Stomach (tissue), 8 donors: ENCODE measurements at regions not wholly inside any gene's neighbourhood (a gene's known extent, or its start where the extent isn't known, plus 50 kb on each side); places are given as distances from the start of the nearest gene placed in this dataset.

Source experiments
- DNase-seq, 2 donors: peaks; one replicate each; pipeline versions ENCODE4 v3.0.0 to v3.0.0-alpha.2; 2013 to 2019
- H3K27ac ChIP-seq, 5 donors: fragments of 200-600 bp in 4 of 5; sonication (generic) in 4 of 5; one replicate each; pipeline ENCODE4 v1.5.1; 2013 to 2019; ENCODE audit warnings: mild to moderate bottlenecking in 1 of 5, moderate library complexity in 1 of 5
- H3K27me3 ChIP-seq, 3 donors: fragments of 200-600 bp; sonication (generic); one replicate each; pipeline ENCODE4 v1.5.1; 2017 to 2019; ENCODE audit warnings: mixed run types in 1 of 3
- H3K36me3 ChIP-seq, 4 donors: fragments of 200-600 bp; sonication (generic); 1 replicate in 3 of 4; 2 replicates in 1 of 4; pipeline ENCODE4 v1.5.1; 2016 to 2019
- H3K4me1 ChIP-seq, 4 donors: fragments of 200-600 bp; sonication (generic); one replicate each; pipeline ENCODE4 v1.5.1; 2016 to 2019
- H3K4me3 ChIP-seq, 4 donors: fragments of 200-600 bp; sonication (generic) in 3 of 4; one replicate each; pipeline ENCODE4 v1.5.1; 2016 to 2019; ENCODE audit warnings: mild to moderate bottlenecking in 1 of 4
- H3K9me3 ChIP-seq, 4 donors: fragments of 200-600 bp; sonication (generic); one replicate each; pipeline ENCODE4 v1.5.1; 2016 to 2019
- EP300 ChIP-seq: sonication (generic); formaldehyde crosslinking; IDR thresholded peaks from one replicate; pipeline ENCODE4 v1.6.1; 2017; ENCODE audit warnings: antibody characterized with exemption
- POLR2A ChIP-seq, 4 donors: fragments of 450-650 bp; IDR thresholded peaks; one replicate each; pipeline ENCODE4 v1.6.1; 2016; ENCODE audit warnings: antibody characterized with exemption in 4 of 4, control low read depth in 2 of 4, mild to moderate bottlenecking in 1 of 4, moderate library complexity in 1 of 4
- POLR2AphosphoS5 ChIP-seq, 3 donors: sonication (generic); formaldehyde crosslinking; IDR thresholded peaks; one replicate each; pipeline ENCODE4 v1.6.1; 2016; ENCODE audit warnings: antibody characterized with exemption in 3 of 3
- WGBS, 5 donors: extraction: QIAGEN DNeasy Blood & Tissue Kit in 3 of 5; methylation state at CpG; one replicate each; pipeline versions ENCODE4 v1.1.5 to v1.1.7; 2013 to 2018; 5-methylcytosine and 5-hydroxymethylcytosine counted together
- intact Hi-C: fragments of 100-400 bp; cut with DNase I; formaldehyde crosslinking; loops from one replicate; pipeline ENCODE4 v1.15.1; 2023; ENCODE audit warnings: low total_unique reads
- TF ChIP-seq, protein P1 (sequence below), 7 experiments: fragments of 450-650 bp in 4 of 7; fragments of 200-600 bp in 3 of 7; sonication (generic) in 3 of 7; IDR thresholded peaks; one replicate each; pipeline ENCODE4 v1.5.1; 2016 to 2019; ENCODE audit warnings: antibody characterized with exemption in 7 of 7, control low read depth in 2 of 7, mild to moderate bottlenecking in 1 of 7
- donor health status: healthy with polysubstance abuse.
- donor health status: Bipolar disorder and iron deficiency.
- donor health status: healthy.

DNA sequence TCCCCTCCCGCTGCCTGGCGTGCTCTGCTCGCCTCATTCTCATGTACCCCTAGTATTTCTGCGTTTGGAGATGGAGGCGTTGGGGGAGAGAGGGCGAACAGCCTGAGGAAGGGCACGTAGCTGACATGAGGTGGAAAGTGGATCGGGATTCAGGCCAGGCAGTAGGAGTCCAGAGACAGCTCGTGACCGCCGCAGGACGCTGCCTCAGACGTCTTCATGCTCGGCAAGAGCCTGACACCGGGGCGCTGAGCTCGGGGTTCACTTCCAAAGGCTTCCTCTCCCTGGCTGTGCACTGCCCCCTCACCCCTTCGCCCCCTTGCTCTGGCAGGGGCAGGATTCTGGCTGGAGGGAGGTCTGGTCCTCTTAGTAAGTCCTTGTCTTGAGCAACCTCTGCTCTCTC is 374.4 kb upstream of the MKI67 start:
- H3K36me3 ChIP-seq: no peaks in the 10 kb centered on the region
- H3K4me3 ChIP-seq: no peak overlapping the region
- WGBS, 5 donors: 90 to 92% (median 91%) methylated on average over 11 to 18 of the region's 18 CpGs
- no peak overlapping the region for H3K27ac ChIP-seq
- DNase-seq: no peak
- H3K27me3 ChIP-seq: no peaks in the 10 kb centered on the region
- TF ChIP-seq POLR2AphosphoS5 (IDR thresholded peaks at IDR 0.05) (no peak), POLR2A (IDR thresholded peaks at IDR 0.05) (no peak), EP300 (no peak)
- TF ChIP-seq, protein P1, sequence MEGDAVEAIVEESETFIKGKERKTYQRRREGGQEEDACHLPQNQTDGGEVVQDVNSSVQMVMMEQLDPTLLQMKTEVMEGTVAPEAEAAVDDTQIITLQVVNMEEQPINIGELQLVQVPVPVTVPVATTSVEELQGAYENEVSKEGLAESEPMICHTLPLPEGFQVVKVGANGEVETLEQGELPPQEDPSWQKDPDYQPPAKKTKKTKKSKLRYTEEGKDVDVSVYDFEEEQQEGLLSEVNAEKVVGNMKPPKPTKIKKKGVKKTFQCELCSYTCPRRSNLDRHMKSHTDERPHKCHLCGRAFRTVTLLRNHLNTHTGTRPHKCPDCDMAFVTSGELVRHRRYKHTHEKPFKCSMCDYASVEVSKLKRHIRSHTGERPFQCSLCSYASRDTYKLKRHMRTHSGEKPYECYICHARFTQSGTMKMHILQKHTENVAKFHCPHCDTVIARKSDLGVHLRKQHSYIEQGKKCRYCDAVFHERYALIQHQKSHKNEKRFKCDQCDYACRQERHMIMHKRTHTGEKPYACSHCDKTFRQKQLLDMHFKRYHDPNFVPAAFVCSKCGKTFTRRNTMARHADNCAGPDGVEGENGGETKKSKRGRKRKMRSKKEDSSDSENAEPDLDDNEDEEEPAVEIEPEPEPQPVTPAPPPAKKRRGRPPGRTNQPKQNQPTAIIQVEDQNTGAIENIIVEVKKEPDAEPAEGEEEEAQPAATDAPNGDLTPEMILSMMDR (IDR thresholded peaks at IDR 0.05): no peak
- no peaks in the 10 kb centered on the region for H3K9me3 ChIP-seq
- H3K4me1 ChIP-seq: no peaks in the 10 kb centered on the region
- intact Hi-C loops: no loop called here

DNA sequence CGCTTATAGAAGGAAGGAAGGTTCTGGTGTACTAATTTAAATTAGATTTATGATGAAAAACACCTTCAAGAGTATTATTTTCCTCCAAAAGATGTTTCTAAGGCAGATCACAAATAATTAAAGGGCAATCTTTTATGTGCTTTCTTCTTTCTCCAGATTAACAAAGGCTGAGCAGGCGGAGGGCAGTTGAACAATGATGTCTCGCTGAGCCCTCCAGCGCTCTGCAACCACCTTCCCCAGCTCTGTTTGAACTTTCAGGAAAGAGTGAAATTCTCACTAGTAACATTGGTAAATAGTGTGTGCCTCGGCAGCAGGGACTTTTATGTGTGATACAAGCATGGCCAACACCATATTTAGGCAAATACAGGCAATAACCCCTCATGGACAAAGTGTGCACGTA is 379.1 kb upstream of the MKI67 start:
- WGBS, 5 donors: 57 to 69% (median 63%) methylated on average over 6 of the region's 6 CpGs

DNA sequence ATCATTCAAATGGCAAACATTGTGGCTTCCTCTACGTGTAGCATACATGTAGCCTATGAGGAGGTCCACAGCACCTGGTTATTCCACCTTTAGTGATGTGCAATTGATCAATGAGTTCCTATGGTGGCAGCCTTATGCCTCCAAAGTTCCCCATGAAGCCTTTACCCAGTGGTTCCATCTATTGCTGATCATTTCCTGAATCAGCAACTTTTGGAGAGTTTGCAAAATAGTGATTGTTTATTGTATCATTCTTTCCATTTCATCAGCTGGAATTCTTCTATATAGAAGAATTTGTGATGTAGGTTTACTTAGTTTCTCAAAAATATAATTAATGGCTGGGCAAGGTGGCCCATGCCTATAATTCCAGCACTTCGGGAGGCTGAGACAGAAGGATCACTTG is 380.2 kb upstream of the MKI67 start:
- Histone ChIP-seq H3K4me3 (no peak overlapping the region), H3K4me1 (no peaks in the 10 kb centered on the region), H3K9me3 (no peaks in the 10 kb centered on the region), H3K27me3 (peaks cover 0 to 10% (median 0%) of the 10 kb centered on the region in 3 donors), H3K27ac (no peak overlapping the region), H3K36me3 (no peaks in the 10 kb centered on the region)
- WGBS, 5 donors: 76 to 81% (median 78%) methylated on average over 2 of the region's 2 CpGs
- intact Hi-C loops: no loop called here
- no peak for TF ChIP-seq EP300
- TF ChIP-seq, protein P1 (IDR thresholded peaks at IDR 0.05): no peak
- no peak for TF ChIP-seq POLR2AphosphoS5 (IDR thresholded peaks at IDR 0.05)
- no peak for TF ChIP-seq POLR2A (IDR thresholded peaks at IDR 0.05)
- no peak for DNase-seq

More for the DNA sequence above, 379.1 kb upstream of the MKI67 start:
- DNase-seq: no peak
- H3K36me3 ChIP-seq: no peaks in the 10 kb centered on the region
- TF ChIP-seq POLR2AphosphoS5 (IDR thresholded peaks at IDR 0.05) (no peak), EP300 (no peak)
- TF ChIP-seq, protein P1 (IDR thresholded peaks at IDR 0.05): no peak
- no peaks in the 10 kb centered on the region for H3K9me3 ChIP-seq
- intact Hi-C loops: no loop called here
- peaks cover 0 to 10% (median 0%) of the 10 kb centered on the region in 3 donors for H3K27me3 ChIP-seq
- H3K27ac ChIP-seq: no peak overlapping the region
- H3K4me1 ChIP-seq: no peaks in the 10 kb centered on the region
- H3K4me3 ChIP-seq: no peak overlapping the region

DNA sequence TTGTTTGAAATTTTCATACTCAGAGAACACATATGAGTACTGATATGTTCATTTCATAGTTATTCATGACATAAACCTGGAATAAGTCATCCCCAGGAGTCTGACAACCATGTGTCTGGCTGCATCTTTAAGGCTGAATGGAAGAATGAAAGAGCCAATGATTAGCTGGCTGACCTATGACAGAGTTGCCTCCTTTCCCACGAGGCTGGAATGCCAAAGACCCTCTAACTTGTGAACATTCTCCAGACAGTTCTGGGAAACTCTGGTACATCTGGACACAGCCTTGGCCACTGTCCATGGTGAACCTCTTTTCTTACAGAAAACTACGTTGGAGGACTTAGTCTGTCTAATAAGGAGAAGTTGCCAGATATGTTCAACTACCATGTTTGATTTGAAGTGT is 380.8 kb upstream of the MKI67 start:
- H3K9me3 ChIP-seq: no peaks in the 10 kb centered on the region
- H3K4me3 ChIP-seq: no peak overlapping the region
- DNase-seq: peak in 1 of 2 donors; percentile 28
- WGBS, 5 donors: 17 to 55% (median 44%) methylated on average over 2 of the region's 2 CpGs
- intact Hi-C loops: no loop called here
- no peaks in the 10 kb centered on the region for H3K4me1 ChIP-seq
- H3K36me3 ChIP-seq: no peaks in the 10 kb centered on the region
- H3K27me3 ChIP-seq: peaks cover 0 to 10% (median 0%) of the 10 kb centered on the region in 3 donors
- H3K27ac ChIP-seq: no peak overlapping the region
- TF ChIP-seq POLR2A (IDR thresholded peaks at IDR 0.05) (no peak), POLR2AphosphoS5 (IDR thresholded peaks at IDR 0.05) (no peak), EP300 (no peak)
- TF ChIP-seq, protein P1 (IDR thresholded peaks at IDR 0.05): no peak
